ENCODE measurements at regions not wholly inside any gene's neighbourhood (a gene's known extent, or its start where the extent isn't known, plus 50 kb on each side); places are given as distances from the start of the nearest gene placed in this dataset.

DNA sequence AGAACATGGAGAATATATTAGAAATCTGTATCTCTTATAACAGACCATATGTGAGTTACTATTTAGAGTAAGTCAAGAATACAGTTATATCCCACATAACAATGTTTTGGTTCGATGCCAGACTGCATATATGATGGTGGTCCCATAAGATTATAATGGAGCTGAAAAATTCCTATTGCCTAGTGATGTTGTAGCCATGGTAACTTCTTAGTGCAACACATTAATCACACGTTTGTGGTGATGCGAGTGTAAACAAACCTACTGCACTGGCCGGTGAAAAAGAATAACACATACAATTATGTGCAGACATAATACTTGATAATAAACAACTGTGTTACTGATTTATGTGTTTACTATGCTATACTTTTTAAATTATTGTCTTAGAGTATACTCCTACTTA lies 69.8 kb upstream of the MNS1 start:
- DNase-seq (ENCODE audit: low read depth): no peak
- TF ChIP-seq CTCF (IDR thresholded peaks at IDR 0.05; ENCODE audit: insufficient read depth, low read depth, low read length, missing control alignments): no peak
- no peak overlapping the region for H3K4me3 ChIP-seq (ENCODE audit: low read depth, low read length)

- no peak overlapping the region for H3K4me3 ChIP-seq (ENCODE audit: low read depth, low read length)
- TF ChIP-seq CTCF (IDR thresholded peaks at IDR 0.05; ENCODE audit: insufficient read depth, low read depth, low read length, missing control alignments): no peak
- DNase-seq (ENCODE audit: low read depth): no peak
Measured at GRCh38 chr15:56533731-56534403, 68.9 kb upstream of the MNS1 start.

DNA sequence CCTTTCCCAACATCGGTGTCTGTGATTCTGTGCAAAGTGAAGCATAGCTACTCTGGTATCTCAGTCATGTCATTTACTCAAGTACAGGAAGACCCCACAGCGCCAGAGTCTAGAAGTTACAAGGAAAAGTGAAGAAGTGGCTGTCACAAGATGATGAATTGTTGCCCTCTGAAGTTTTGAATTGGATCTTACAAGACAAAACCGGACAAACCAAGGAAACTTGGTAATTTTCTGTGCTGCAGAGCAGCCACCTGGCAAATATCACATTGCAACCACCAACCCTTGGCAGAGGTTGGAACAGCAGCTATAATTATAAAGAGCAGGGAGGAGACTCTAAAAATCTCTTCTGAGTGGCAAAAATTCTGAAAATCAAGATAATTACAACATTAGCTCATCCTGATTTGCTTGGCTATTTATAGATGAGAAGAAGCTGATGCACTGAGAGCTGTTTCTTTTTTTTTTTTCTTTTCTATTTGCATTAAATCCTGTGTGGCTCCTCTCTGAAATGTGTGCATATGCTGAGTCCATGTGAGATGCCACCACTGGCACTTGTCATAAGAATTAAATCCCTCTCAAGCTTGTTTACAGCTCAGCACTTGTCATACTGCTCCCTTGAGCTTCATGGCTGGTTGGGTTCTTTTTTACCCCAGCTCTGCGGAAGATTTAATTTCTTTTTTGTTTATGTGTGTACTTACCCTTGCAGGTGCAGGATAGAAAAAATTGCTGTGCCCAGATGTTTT lies 68.0 kb upstream of the MNS1 start:
- no peak overlapping the region for H3K4me3 ChIP-seq (ENCODE audit: low read depth, low read length)
- TF ChIP-seq CTCF (IDR thresholded peaks at IDR 0.05; ENCODE audit: insufficient read depth, low read depth, low read length, missing control alignments): no peak
- DNase-seq (ENCODE audit: low read depth): peak; percentile 0

GRCh38 chr15:56530157-56530556 lies 65.2 kb upstream of the MNS1 start:
- no peak for DNase-seq (ENCODE audit: low read depth)
- no peak for TF ChIP-seq CTCF (IDR thresholded peaks at IDR 0.05; ENCODE audit: insufficient read depth, low read depth, low read length, missing control alignments)
- no peak overlapping the region for H3K4me3 ChIP-seq (ENCODE audit: low read depth, low read length)

DNA sequence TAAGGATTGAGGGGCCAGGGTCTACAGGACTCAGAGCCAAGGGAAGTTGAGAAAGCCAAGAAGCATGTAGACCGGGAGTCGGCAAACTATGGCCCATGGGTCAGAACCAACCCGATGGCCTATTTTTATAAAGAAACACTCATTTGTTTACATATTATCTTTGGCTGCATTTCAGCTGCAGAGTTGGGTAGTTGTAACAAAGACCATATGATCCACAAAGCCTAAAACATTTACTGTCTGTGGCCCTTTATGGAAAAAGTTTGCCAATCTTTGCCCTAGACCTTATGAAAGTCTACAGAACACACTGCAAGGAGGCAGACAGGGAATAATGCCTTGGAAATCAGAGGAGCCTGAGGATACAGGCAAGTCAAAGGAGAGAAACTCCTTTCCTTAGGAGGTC lies 63.2 kb upstream of the MNS1 start:
- no peak for DNase-seq (ENCODE audit: low read depth)
- TF ChIP-seq CTCF (IDR thresholded peaks at IDR 0.05; ENCODE audit: insufficient read depth, low read depth, low read length, missing control alignments): no peak
- no peak overlapping the region for H3K4me3 ChIP-seq (ENCODE audit: low read depth, low read length)

- no peak overlapping the region for H3K4me3 ChIP-seq (ENCODE audit: low read depth, low read length)
- TF ChIP-seq CTCF (IDR thresholded peaks at IDR 0.05; ENCODE audit: insufficient read depth, low read depth, low read length, missing control alignments): no peak
- no peak for DNase-seq (ENCODE audit: low read depth)
Measured at GRCh38 chr15:56524915-56525314, 60.0 kb upstream of the MNS1 start.

Data from GM12865 (cell line).